ENCODE measurements at regions not wholly inside any gene's neighbourhood (a gene's known extent, or its start where the extent isn't known, plus 50 kb on each side); places are given as distances from the start of the nearest gene placed in this dataset.

DNA sequence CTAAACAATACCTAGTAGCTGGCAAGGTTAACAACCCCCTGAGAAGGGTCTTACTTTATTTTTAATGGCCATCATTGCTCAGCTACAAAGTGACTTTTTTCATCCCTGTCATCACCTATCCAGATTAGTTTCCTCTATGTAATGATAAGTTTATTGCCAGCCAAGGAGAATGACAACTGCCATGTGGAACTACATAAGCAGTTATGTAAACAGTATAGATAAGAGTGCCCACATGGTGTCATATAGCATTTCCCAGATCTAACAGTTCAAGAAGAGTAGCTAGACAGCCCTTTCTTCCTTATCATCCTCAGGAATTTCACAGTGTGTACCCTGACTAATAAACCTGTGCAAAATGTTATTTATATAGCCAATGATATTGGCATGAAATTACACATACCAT is 240.2 kb upstream of the PIK3C3 start:
- Histone ChIP-seq H2BK20ac (ENCODE audit: low read length) (no peak overlapping the region), H3K56ac (replicated peaks; ENCODE audit: insufficient read length, low read depth, low read length) (no peak overlapping the region), H3K79me2 (ENCODE audit: control insufficient read depth in 1 of 2, insufficient read depth in 2 of 2, low read length in 2 of 2) (no peaks in the 10 kb centered on the region), H3K9me3 (ENCODE audit: insufficient read depth in 2 of 2, low read depth in 1 of 2, low read length in 1 of 2) (no peaks in the 10 kb centered on the region), H2AK5ac (ENCODE audit: low read depth, low read length) (no peak overlapping the region), H4K5ac (ENCODE audit: insufficient read length, low read depth, low read length) (no peak overlapping the region), H3K18ac (ENCODE audit: extremely low read depth, low read length) (no peak overlapping the region), H3K23me2 (ENCODE audit: low read depth, low read length) (no peaks in the 10 kb centered on the region), H3K27ac (ENCODE audit: low read depth, low read length) (no peak overlapping the region), H3K79me1 (ENCODE audit: low read depth, low read length) (no peaks in the 10 kb centered on the region), H3K4me1 (replicated peaks in 1 of 4; ENCODE audit: control insufficient read depth in 3 of 4, insufficient read depth in 4 of 4, low read length in 3 of 4) (no peaks in the 10 kb centered on the region), H2BK12ac (ENCODE audit: low read depth, low read length) (no peak overlapping the region), H3K9ac (replicated peaks in 1 of 4; ENCODE audit: extremely low read depth in 1 of 4, low read depth in 3 of 4, low read length in 3 of 4) (no peak overlapping the region), H4K20me1 (replicated peaks in 1 of 2; ENCODE audit: control insufficient read depth in 1 of 2, insufficient read depth in 2 of 2, low read length in 2 of 2) (no peaks in the 10 kb centered on the region), H3K14ac (ENCODE audit: insufficient read length) (no peak overlapping the region), H2BK120ac (replicated peaks; ENCODE audit: low read depth, low read length) (no peak overlapping the region), H4K8ac (ENCODE audit: extremely low read depth, insufficient read depth, low read length) (no peak overlapping the region), H3K27me3 (replicated peaks in 1 of 4; ENCODE audit: control insufficient read depth in 3 of 4, extremely low read depth in 1 of 4, insufficient read depth in 3 of 4, low read length in 3 of 4) (no peaks in the 10 kb centered on the region), H3K4me2 (ENCODE audit: insufficient read depth in 1 of 2, low read depth in 2 of 2, low read length in 2 of 2) (no peak overlapping the region), H2AFZ (ENCODE audit: low read length) (no peak overlapping the region), H3K23ac (ENCODE audit: insufficient read length) (no peak overlapping the region), H2BK5ac (ENCODE audit: low read depth, low read length) (no peak overlapping the region), H3K4ac (replicated peaks; ENCODE audit: insufficient read length, low read depth, low read length) (no peak overlapping the region), H4K91ac (replicated peaks; ENCODE audit: insufficient read length, low read length) (no peak overlapping the region), H3K36me3 (ENCODE audit: control insufficient read depth in 2 of 4, insufficient read depth in 4 of 4, low read length in 3 of 4) (no peaks in the 10 kb centered on the region), H2BK15ac (ENCODE audit: low read length) (no peak overlapping the region), H3K4me3 (ENCODE audit: extremely low read depth in 1 of 4, insufficient read depth in 2 of 4, low read depth in 3 of 4, low read length in 4 of 4) (no peak overlapping the region)
- CTCF ChIA-PET (ENCODE audit: partially characterized antibody), result no interaction called here
- FAIRE-seq (no peak), DNase-seq (ENCODE audit: low read depth in 1 of 2, low spot score in 2 of 2) (no peak)
- POLR2A ChIA-PET (ENCODE audit: partially characterized antibody), result no interaction called here
- TF ChIP-seq CHD1 (IDR thresholded peaks at IDR 0.05; ENCODE audit: low read depth, low read length) (no peak), HDAC2 (IDR thresholded peaks at IDR 0.05; ENCODE audit: borderline replicate concordance in 1 of 2, low read depth in 2 of 2, low read length in 2 of 2) (no peak), TBP (IDR thresholded peaks at IDR 0.05; ENCODE audit: low read depth, low read length) (no peak), SIN3A (conservative IDR thresholded peaks at IDR 0.05 in 1 of 2, IDR thresholded peaks at IDR 0.05 in 1 of 2; ENCODE audit: low read depth in 1 of 2, low read length in 2 of 2) (no peak), NANOG (IDR thresholded peaks at IDR 0.05; ENCODE audit: insufficient read depth, low read depth, low read length, poor library complexity, severe bottlenecking) (no peak), BACH1 (IDR thresholded peaks at IDR 0.05; ENCODE audit: low read length) (no peak)

All from H1 (cell line).